DMS153 treated with DMSO at 0.1 percent for 48 hours (cell line): ENCODE measurements at regions not wholly inside any gene's neighbourhood (a gene's known extent, or its start where the extent isn't known, plus 50 kb on each side); places are given as distances from the start of the nearest gene placed in this dataset.
A peak's percentile ranks its signal among the peaks of the same experiment; 100 is the strongest.

ENCODE experiments used
- DNase-seq: peaks from one replicate; lab custom pipeline; 2025; ENCODE audit not compliant: unreplicated experiment; lab: John Stamatoyannopoulos, UW

GRCh38 chr2:237012577-237013267, 73.0 kb upstream of the COPS8 start:
- DNase-seq: no peak

GRCh38 chr2:237016121-237016915, 69.4 kb upstream of the COPS8 start:
- no peak for DNase-seq

- DNase-seq: no peak
These were observed 65.6 kb upstream of the COPS8 start for GRCh38 chr2:237020090-237020489.

GRCh38 chr2:237022533-237022932, 63.2 kb upstream of the COPS8 start:
- DNase-seq: no peak

- DNase-seq: no peak
These were observed 61.4 kb upstream of the COPS8 start for GRCh38 chr2:237024255-237024654.

- no peak for DNase-seq
These were observed 60.4 kb upstream of the COPS8 start for GRCh38 chr2:237025090-237025865.

GRCh38 chr2:237026981-237027711, 58.5 kb upstream of the COPS8 start:
- peak; percentile 61 for DNase-seq

- no peak for DNase-seq
These were observed 58.0 kb upstream of the COPS8 start for GRCh38 chr2:237027712-237028029.

GRCh38 chr2:237030382-237030781, 55.3 kb upstream of the COPS8 start:
- DNase-seq: no peak

GRCh38 chr2:237033536-237034060, 52.1 kb upstream of the COPS8 start:
- DNase-seq: no peak

- DNase-seq: no peak
These were observed 49.8 kb upstream of the COPS8 start for GRCh38 chr2:237035781-237036475.
